ENCODE measurements at regions not wholly inside any gene's neighbourhood (a gene's known extent, or its start where the extent isn't known, plus 50 kb on each side); places are given as distances from the start of the nearest gene placed in this dataset.

GRCh38 chr13:55948175-55948574, 1192.5 kb upstream of the PRR20A start:
- POLR2A ChIA-PET (ENCODE audit: unreplicated experiment), result no interaction called here
- no peaks in the 10 kb centered on the region for H4K20me1 ChIP-seq (ENCODE audit: low read length)

GRCh38 chr13:55963934-55964333, 1176.8 kb upstream of the PRR20A start:
- H3K27ac ChIP-seq (ENCODE audit: low read length), result no peak overlapping the region
- H3K4me1 ChIP-seq (ENCODE audit: insufficient read depth, low read length), result no peaks in the 10 kb centered on the region
- no peak overlapping the region for H3K4me3 ChIP-seq (ENCODE audit: low read length)
- H2AFZ ChIP-seq (ENCODE audit: low read length), result no peak overlapping the region
- no peaks in the 10 kb centered on the region for H3K27me3 ChIP-seq (ENCODE audit: low read length)
- DNase-seq (no peak), ATAC-seq (no peak)
- H3K9me3 ChIP-seq (ENCODE audit: low read length), result no peaks in the 10 kb centered on the region
- no peaks in the 10 kb centered on the region for H3K36me3 ChIP-seq (ENCODE audit: low read depth, low read length)
- no peaks in the 10 kb centered on the region for H4K20me1 ChIP-seq (ENCODE audit: low read length)
- no peaks in the 10 kb centered on the region for H3K79me2 ChIP-seq (ENCODE audit: low read length)
- H3K4me2 ChIP-seq (ENCODE audit: low read length), result no peak overlapping the region
- TF ChIP-seq EZH2 (IDR thresholded peaks at IDR 0.05; ENCODE audit: low read length, unreplicated experiment) (no peak), EZH2phosphoT487 (IDR thresholded peaks at IDR 0.05; ENCODE audit: borderline replicate concordance, low read length) (no peak), CTCF (conservative IDR thresholded peaks at IDR 0.05; ENCODE audit: low read depth, low read length) (no peak)
- H3F3A ChIP-seq (ENCODE audit: low read length, unreplicated experiment), result no peaks in the 10 kb centered on the region
- intact Hi-C loops (cut with micrococcal nuclease), result no loop called here
- no peak overlapping the region for H3K9ac ChIP-seq (ENCODE audit: low read length)
- BruUV-seq (replicated peaks), result no TSS peak
- POLR2A ChIA-PET (ENCODE audit: unreplicated experiment), result no interaction called here
- CTCF ChIA-PET, result no interaction called here
- no peaks in the 10 kb centered on the region for H3K9me2 ChIP-seq (replicated peaks; ENCODE audit: low read length)

More at GRCh38 chr13:55948175-55948574, 1192.5 kb upstream of the PRR20A start:
- no peaks in the 10 kb centered on the region for H3K9me3 ChIP-seq (ENCODE audit: low read length)
- no peaks in the 10 kb centered on the region for H3K4me1 ChIP-seq (ENCODE audit: insufficient read depth, low read length)
- ATAC-seq (no peak), DNase-seq (no peak)
- CTCF ChIA-PET, result no interaction called here
- intact Hi-C loops (cut with micrococcal nuclease), result no loop called here
- no peak overlapping the region for H2AFZ ChIP-seq (ENCODE audit: low read length)
- H3K36me3 ChIP-seq (ENCODE audit: low read depth, low read length), result no peaks in the 10 kb centered on the region
- H3K79me2 ChIP-seq (ENCODE audit: low read length), result no peaks in the 10 kb centered on the region
- TF ChIP-seq CTCF (conservative IDR thresholded peaks at IDR 0.05; ENCODE audit: low read depth, low read length), result no peak
- no peak for TF ChIP-seq EZH2phosphoT487 (IDR thresholded peaks at IDR 0.05; ENCODE audit: borderline replicate concordance, low read length)
- no peak for TF ChIP-seq EZH2 (IDR thresholded peaks at IDR 0.05; ENCODE audit: low read length, unreplicated experiment)
- no peaks in the 10 kb centered on the region for H3K9me2 ChIP-seq (replicated peaks; ENCODE audit: low read length)
- H3K9ac ChIP-seq (ENCODE audit: low read length), result no peak overlapping the region
- BruUV-seq (replicated peaks), result no TSS peak
- no peak overlapping the region for H3K27ac ChIP-seq (ENCODE audit: low read length)
- no peaks in the 10 kb centered on the region for H3K27me3 ChIP-seq (ENCODE audit: low read length)
- no peak overlapping the region for H3K4me2 ChIP-seq (ENCODE audit: low read length)
- no peak overlapping the region for H3K4me3 ChIP-seq (ENCODE audit: low read length)
- H3F3A ChIP-seq (ENCODE audit: low read length, unreplicated experiment), result no peaks in the 10 kb centered on the region

- no peaks in the 10 kb centered on the region for H3K27me3 ChIP-seq (ENCODE audit: low read length)
- H3K79me2 ChIP-seq (ENCODE audit: low read length), result no peaks in the 10 kb centered on the region
- no peak overlapping the region for H2AFZ ChIP-seq (ENCODE audit: low read length)
- DNase-seq, result no peak
- BruUV-seq (replicated peaks), result no TSS peak
- no peaks in the 10 kb centered on the region for H3K9me2 ChIP-seq (replicated peaks; ENCODE audit: low read length)
- H3K9me3 ChIP-seq (ENCODE audit: low read length), result no peaks in the 10 kb centered on the region
- no peak overlapping the region for H3K27ac ChIP-seq (ENCODE audit: low read length)
- intact Hi-C loops (cut with micrococcal nuclease), result no loop called here
- TF ChIP-seq EZH2 (IDR thresholded peaks at IDR 0.05; ENCODE audit: low read length, unreplicated experiment), result no peak
- no peak for TF ChIP-seq CTCF (conservative IDR thresholded peaks at IDR 0.05; ENCODE audit: low read depth, low read length)
- TF ChIP-seq EZH2phosphoT487 (IDR thresholded peaks at IDR 0.05; ENCODE audit: borderline replicate concordance, low read length), result no peak
- no peak overlapping the region for H3K4me2 ChIP-seq (ENCODE audit: low read length)
- no peak for ATAC-seq
- POLR2A ChIA-PET (ENCODE audit: unreplicated experiment), result no interaction called here
- H3K4me1 ChIP-seq (ENCODE audit: insufficient read depth, low read length), result no peaks in the 10 kb centered on the region
- H4K20me1 ChIP-seq (ENCODE audit: low read length), result no peaks in the 10 kb centered on the region
- no peaks in the 10 kb centered on the region for H3K36me3 ChIP-seq (ENCODE audit: low read depth, low read length)
- H3F3A ChIP-seq (ENCODE audit: low read length, unreplicated experiment), result no peaks in the 10 kb centered on the region
- no peak overlapping the region for H3K9ac ChIP-seq (ENCODE audit: low read length)
- CTCF ChIA-PET, result no interaction called here
- H3K4me3 ChIP-seq (ENCODE audit: low read length), result no peak overlapping the region
Measured at GRCh38 chr13:55967055-55967454, 1173.7 kb upstream of the PRR20A start.

All from PC-3 (cell line).